ENCODE measurements at regions not wholly inside any gene's neighbourhood (a gene's known extent, or its start where the extent isn't known, plus 50 kb on each side); places are given as distances from the start of the nearest gene placed in this dataset.

GRCh38 chr6:68372991-68373390 lies 262.1 kb upstream of the ADGRB3 start:
- DNase-seq, result no peak

- DNase-seq, result no peak
Measured at GRCh38 chr6:68368845-68369244, 266.2 kb upstream of the ADGRB3 start.

GRCh38 chr6:68364271-68364805 lies 270.7 kb upstream of the ADGRB3 start:
- no peak for DNase-seq

GRCh38 chr6:68343901-68344300 lies 291.2 kb upstream of the ADGRB3 start:
- no peak for DNase-seq

- no peak for DNase-seq
Measured at GRCh38 chr6:68342286-68342685, 292.8 kb upstream of the ADGRB3 start.

- no peak for DNase-seq
Measured at GRCh38 chr6:68339488-68340131, 295.5 kb upstream of the ADGRB3 start.

GRCh38 chr6:68333442-68333841 lies 301.6 kb upstream of the ADGRB3 start:
- DNase-seq, result no peak

GRCh38 chr6:68328156-68328555 lies 306.9 kb upstream of the ADGRB3 start:
- no peak for DNase-seq

GRCh38 chr6:68326762-68327161 lies 308.3 kb upstream of the ADGRB3 start:
- peak; percentile 36 for DNase-seq

- no peak for DNase-seq
Measured at GRCh38 chr6:68317366-68317765, 317.7 kb upstream of the ADGRB3 start.

GRCh38 chr6:68313911-68314310 lies 321.2 kb upstream of the ADGRB3 start:
- no peak for DNase-seq

GRCh38 chr6:68307301-68307700 lies 327.8 kb upstream of the ADGRB3 start:
- no peak for DNase-seq

- DNase-seq, result no peak
Measured at GRCh38 chr6:68296126-68296525, 339.0 kb upstream of the ADGRB3 start.

- no peak for DNase-seq
Measured at GRCh38 chr6:68282646-68283045, 352.4 kb upstream of the ADGRB3 start.

- no peak for DNase-seq
Measured at GRCh38 chr6:68279793-68280557, 355.1 kb upstream of the ADGRB3 start.

- DNase-seq, result no peak
Measured at GRCh38 chr6:68273297-68273696, 361.8 kb upstream of the ADGRB3 start.

GRCh38 chr6:68256391-68256790 lies 378.7 kb upstream of the ADGRB3 start:
- DNase-seq, result no peak

GRCh38 chr6:68252632-68253031 lies 382.4 kb upstream of the ADGRB3 start:
- DNase-seq, result no peak

- no peak for DNase-seq
Measured at GRCh38 chr6:68247782-68248181, 387.3 kb upstream of the ADGRB3 start.

- DNase-seq, result no peak
Measured at GRCh38 chr6:68240726-68241125, 394.4 kb upstream of the ADGRB3 start.

GRCh38 chr6:68239034-68239433 lies 396.0 kb upstream of the ADGRB3 start:
- DNase-seq, result no peak

GRCh38 chr6:68238097-68238601 lies 396.9 kb upstream of the ADGRB3 start:
- DNase-seq, result no peak

GRCh38 chr6:68237205-68237604 lies 397.9 kb upstream of the ADGRB3 start:
- no peak for DNase-seq

GRCh38 chr6:68235326-68235784 lies 399.7 kb upstream of the ADGRB3 start:
- DNase-seq, result no peak

Measured in activated effector memory CD4-positive, alpha-beta T cell treated with anti-CD3 and anti-CD28 coated beads, Interleukin-2, amount 50 U/mL, for 16 hours (primary cell).